ENCODE measurements at regions not wholly inside any gene's neighbourhood (a gene's known extent, or its start where the extent isn't known, plus 50 kb on each side); places are given as distances from the start of the nearest gene placed in this dataset.
"Not testable (repeated sequence)": the region's sequence is repeated elsewhere in the genome, so short reads cannot be mapped to it uniquely, and the experiment has no call there.

- FAIRE-seq = not testable (repeated sequence)
Measured at GRCh38 chr22:16463472-16463871, 129.1 kb downstream of the CCT8L2 start.

GRCh38 chr22:16447451-16447850 lies 145.2 kb downstream of the CCT8L2 start:
- not testable (repeated sequence) for DNase-seq (ENCODE audit: insufficient read length, low spot score); FAIRE-seq

More at GRCh38 chr22:16463472-16463871, 129.1 kb downstream of the CCT8L2 start:
- not testable (repeated sequence) for DNase-seq (ENCODE audit: insufficient read length, low spot score)

GRCh38 chr22:16446755-16447440 lies 145.7 kb downstream of the CCT8L2 start:
- not testable (repeated sequence) for DNase-seq (ENCODE audit: insufficient read length, low spot score); FAIRE-seq

GRCh38 chr22:16441014-16441413 lies 151.6 kb downstream of the CCT8L2 start:
- not testable (repeated sequence) for DNase-seq (ENCODE audit: insufficient read length, low spot score); FAIRE-seq

GRCh38 chr22:16423476-16423875 lies 169.1 kb downstream of the CCT8L2 start:
- FAIRE-seq = not testable (repeated sequence)

GRCh38 chr22:16417498-16417897 lies 175.1 kb downstream of the CCT8L2 start:
- not testable (repeated sequence) for DNase-seq (ENCODE audit: insufficient read length, low spot score); FAIRE-seq

More at GRCh38 chr22:16423476-16423875, 169.1 kb downstream of the CCT8L2 start:
- DNase-seq (ENCODE audit: insufficient read length, low spot score) = peak; percentile 0

- DNase-seq (ENCODE audit: insufficient read length, low spot score); FAIRE-seq: not testable (repeated sequence)
Measured at GRCh38 chr22:16404639-16405038, 188.0 kb downstream of the CCT8L2 start.

GRCh38 chr22:16403661-16404060 lies 188.9 kb downstream of the CCT8L2 start:
- DNase-seq (ENCODE audit: insufficient read length, low spot score); FAIRE-seq: not testable (repeated sequence)

- not testable (repeated sequence) for FAIRE-seq; DNase-seq (ENCODE audit: insufficient read length, low spot score)
Measured at GRCh38 chr22:16402874-16403399, 189.7 kb downstream of the CCT8L2 start.

GRCh38 chr22:16393476-16393875 lies 199.1 kb downstream of the CCT8L2 start:
- FAIRE-seq = not testable (repeated sequence)

GRCh38 chr22:16391417-16391930 lies 201.1 kb downstream of the CCT8L2 start:
- not testable (repeated sequence) for DNase-seq (ENCODE audit: insufficient read length, low spot score); FAIRE-seq

More at GRCh38 chr22:16393476-16393875, 199.1 kb downstream of the CCT8L2 start:
- DNase-seq (ENCODE audit: insufficient read length, low spot score) = not testable (repeated sequence)

- not testable (repeated sequence) for DNase-seq (ENCODE audit: insufficient read length, low spot score); FAIRE-seq
Measured at GRCh38 chr22:16390541-16391217, 201.9 kb downstream of the CCT8L2 start.

- not testable (repeated sequence) for FAIRE-seq; DNase-seq (ENCODE audit: insufficient read length, low spot score)
Measured at GRCh38 chr22:16390046-16390445, 202.6 kb downstream of the CCT8L2 start.

- DNase-seq (ENCODE audit: insufficient read length, low spot score); FAIRE-seq: not testable (repeated sequence)
Measured at GRCh38 chr22:16389256-16389655, 203.4 kb downstream of the CCT8L2 start.

- DNase-seq (ENCODE audit: insufficient read length, low spot score); FAIRE-seq: not testable (repeated sequence)
Measured at GRCh38 chr22:16388616-16389015, 204.0 kb downstream of the CCT8L2 start.

GRCh38 chr22:16388127-16388526 lies 204.5 kb downstream of the CCT8L2 start:
- not testable (repeated sequence) for DNase-seq (ENCODE audit: insufficient read length, low spot score); FAIRE-seq

GRCh38 chr22:16387543-16387942 lies 205.1 kb downstream of the CCT8L2 start:
- not testable (repeated sequence) for FAIRE-seq; DNase-seq (ENCODE audit: insufficient read length, low spot score)

- no peak for DNase-seq (ENCODE audit: insufficient read length, low spot score)
- no peak for FAIRE-seq
Measured at GRCh38 chr22:16387088-16387487, 205.5 kb downstream of the CCT8L2 start.

- not testable (repeated sequence) for DNase-seq (ENCODE audit: insufficient read length, low spot score); FAIRE-seq
Measured at GRCh38 chr22:16361328-16361727, 231.3 kb downstream of the CCT8L2 start.

GRCh38 chr22:16352637-16353036 lies 240.0 kb downstream of the CCT8L2 start:
- not testable (repeated sequence) for FAIRE-seq; DNase-seq (ENCODE audit: insufficient read length, low spot score)

GRCh38 chr22:16347083-16347482 lies 245.5 kb downstream of the CCT8L2 start:
- DNase-seq (ENCODE audit: insufficient read length, low spot score); FAIRE-seq: not testable (repeated sequence)
